ENCODE measurements at regions not wholly inside any gene's neighbourhood (a gene's known extent, or its start where the extent isn't known, plus 50 kb on each side); places are given as distances from the start of the nearest gene placed in this dataset.
A peak's percentile ranks its signal among the peaks of the same experiment; 100 is the strongest.

GRCh38 chr13:105788530-105788929 lies 746.9 kb downstream of the EFNB2 start:
- no peak for DNase-seq (ENCODE audit: low read depth, low spot score)

- DNase-seq (ENCODE audit: low read depth, low spot score) = no peak
Measured at GRCh38 chr13:105787632-105788031, 747.8 kb downstream of the EFNB2 start.

- no peak for DNase-seq (ENCODE audit: low read depth, low spot score)
Measured at GRCh38 chr13:105785436-105785835, 750.0 kb downstream of the EFNB2 start.

- DNase-seq (ENCODE audit: low read depth, low spot score) = no peak
Measured at GRCh38 chr13:105783261-105783660, 752.2 kb downstream of the EFNB2 start.

GRCh38 chr13:105778196-105778595 lies 757.3 kb downstream of the EFNB2 start:
- DNase-seq (ENCODE audit: low read depth, low spot score) = no peak

- no peak for DNase-seq (ENCODE audit: low read depth, low spot score)
Measured at GRCh38 chr13:105774739-105775460, 760.6 kb downstream of the EFNB2 start.

- DNase-seq (ENCODE audit: low read depth, low spot score) = no peak
Measured at GRCh38 chr13:105773863-105774538, 761.5 kb downstream of the EFNB2 start.

GRCh38 chr13:105773241-105773640 lies 762.2 kb downstream of the EFNB2 start:
- DNase-seq (ENCODE audit: low read depth, low spot score) = no peak

- DNase-seq (ENCODE audit: low read depth, low spot score) = no peak
Measured at GRCh38 chr13:105764486-105764885, 771.0 kb downstream of the EFNB2 start.

- no peak for DNase-seq (ENCODE audit: low read depth, low spot score)
Measured at GRCh38 chr13:105763851-105764250, 771.6 kb downstream of the EFNB2 start.

- DNase-seq (ENCODE audit: low read depth, low spot score) = no peak
Measured at GRCh38 chr13:105762096-105762495, 773.4 kb downstream of the EFNB2 start.

GRCh38 chr13:105758918-105759860 lies 776.3 kb downstream of the EFNB2 start:
- DNase-seq (ENCODE audit: low read depth, low spot score) = no peak

GRCh38 chr13:105740739-105741138 lies 794.7 kb downstream of the EFNB2 start:
- no peak for DNase-seq (ENCODE audit: low read depth, low spot score)

GRCh38 chr13:105737688-105738087 lies 797.8 kb downstream of the EFNB2 start:
- DNase-seq (ENCODE audit: low read depth, low spot score) = no peak

- no peak for DNase-seq (ENCODE audit: low read depth, low spot score)
Measured at GRCh38 chr13:105735281-105735680, 800.2 kb downstream of the EFNB2 start.

- DNase-seq (ENCODE audit: low read depth, low spot score) = no peak
Measured at GRCh38 chr13:105732806-105733529, 802.5 kb downstream of the EFNB2 start.

- no peak for DNase-seq (ENCODE audit: low read depth, low spot score)
Measured at GRCh38 chr13:105725887-105726286, 809.6 kb downstream of the EFNB2 start.

- DNase-seq (ENCODE audit: low read depth, low spot score) = peak; percentile 15
Measured at GRCh38 chr13:105721016-105721415, 814.4 kb downstream of the EFNB2 start.

- DNase-seq (ENCODE audit: low read depth, low spot score) = no peak
Measured at GRCh38 chr13:105719859-105720258, 815.6 kb downstream of the EFNB2 start.

- DNase-seq (ENCODE audit: low read depth, low spot score) = no peak
Measured at GRCh38 chr13:105709181-105709580, 826.3 kb downstream of the EFNB2 start.

GRCh38 chr13:105703843-105704242 lies 831.6 kb downstream of the EFNB2 start:
- no peak for DNase-seq (ENCODE audit: low read depth, low spot score)

Measured in brain pericyte (primary cell).